ENCODE measurements at regions not wholly inside any gene's neighbourhood (a gene's known extent, or its start where the extent isn't known, plus 50 kb on each side); places are given as distances from the start of the nearest gene placed in this dataset.

GRCh38 chr1:222369148-222369547 lies 178.8 kb downstream of the HHIPL2 start:
- no peak overlapping the region for H3K14ac ChIP-seq (ENCODE audit: insufficient read depth, low read length)
- no peak overlapping the region for H3K4me2 ChIP-seq (ENCODE audit: insufficient read depth, insufficient read length, low read length)
- H2BK120ac ChIP-seq (ENCODE audit: low read depth, low read length, poor library complexity, severe bottlenecking) = no peak overlapping the region
- H2BK15ac ChIP-seq (ENCODE audit: low read depth, low read length) = no peak overlapping the region
- no peaks in the 10 kb centered on the region for H3K79me1 ChIP-seq (ENCODE audit: insufficient read depth, low read depth, low read length, poor library complexity, severe bottlenecking)
- TF ChIP-seq CTCF (conservative IDR thresholded peaks at IDR 0.05) = no peak
- H3K27ac ChIP-seq (ENCODE audit: insufficient read length, low read depth, low read length) = no peak overlapping the region
- H3K23ac ChIP-seq (ENCODE audit: insufficient read length, low read depth, low read length) = no peak overlapping the region
- H3K9me3 ChIP-seq (ENCODE audit: control insufficient read depth, low read depth, low read length) = no peaks in the 10 kb centered on the region
- H2BK12ac ChIP-seq (ENCODE audit: insufficient read length, low read depth, low read length) = no peak overlapping the region
- Mint-ChIP-seq H3K27me3 (ENCODE audit: low read depth) (no peaks in the 10 kb centered on the region), H3K4me1 (peaks cover 10 to 11% of the 10 kb centered on the region in 2 experiments; a peak in 3 of 4 replicates), H3K4me3 (no peak overlapping the region), H3K27ac (no peak overlapping the region), H3K9me3 (no peaks in the 10 kb centered on the region), H3K36me3 (ENCODE audit: insufficient read depth in 1 of 3, low read depth in 3 of 3) (no peaks in the 10 kb centered on the region)
- WGBS (ENCODE audit: extremely low coverage, insufficient read length, low lambda C conversion rate) = no CpG with 5 or more reads among the region's 12 CpGs
- H2AFZ ChIP-seq (ENCODE audit: low read length) = no peak overlapping the region
- no peak overlapping the region for H3K18ac ChIP-seq (ENCODE audit: insufficient read length, low read depth, low read length)
- no peak for DNase-seq
- no peak overlapping the region for H2AK5ac ChIP-seq (ENCODE audit: insufficient read length, low read length)
- no peak overlapping the region for H4K91ac ChIP-seq (ENCODE audit: insufficient read length, low read depth, low read length)
- no peak overlapping the region for H2BK5ac ChIP-seq (ENCODE audit: insufficient read length, low read length)
- no peaks in the 10 kb centered on the region for H4K20me1 ChIP-seq (ENCODE audit: control insufficient read depth, insufficient read depth, insufficient read length)
- no peak overlapping the region for H2BK20ac ChIP-seq (ENCODE audit: low read depth, low read length, poor library complexity, severe bottlenecking)
- H3K79me2 ChIP-seq (ENCODE audit: insufficient read depth, low read length) = no peaks in the 10 kb centered on the region
- H3T11ph ChIP-seq (ENCODE audit: low read length) = no peak overlapping the region
- H3K4ac ChIP-seq (ENCODE audit: low read depth, low read length) = no peak overlapping the region
- no peaks in the 10 kb centered on the region for H3K27me3 ChIP-seq (ENCODE audit: insufficient read depth, low read length)
- no peak overlapping the region for H4K5ac ChIP-seq (ENCODE audit: insufficient read length, low read depth, low read length)
- no peaks in the 10 kb centered on the region for H3K23me2 ChIP-seq (ENCODE audit: insufficient read length, low read depth, low read length, poor library complexity, severe bottlenecking)
- H3K56ac ChIP-seq (ENCODE audit: insufficient read length, low read depth, low read length) = no peak overlapping the region
- H3K4me1 ChIP-seq (ENCODE audit: insufficient read depth, low read length) = no peaks in the 10 kb centered on the region
- no peak overlapping the region for H3K9ac ChIP-seq (ENCODE audit: extremely low read depth, insufficient read length, low read length)
- H4K8ac ChIP-seq (replicated peaks; ENCODE audit: insufficient read length, low read depth, low read length) = no peak overlapping the region
